ENCODE measurements at regions not wholly inside any gene's neighbourhood (a gene's known extent, or its start where the extent isn't known, plus 50 kb on each side); places are given as distances from the start of the nearest gene placed in this dataset.

- TF ChIP-seq CTCF (IDR thresholded peaks at IDR 0.05) (no peak), POLR2A (IDR thresholded peaks at IDR 0.05) (no peak)
Observed at GRCh38 chr1:73761559-73761958, 436.4 kb downstream of the LRRIQ3 start.

Data from heart left ventricle (tissue), 13 donors.